HG03571 (cell line): ENCODE measurements at regions not wholly inside any gene's neighbourhood (a gene's known extent, or its start where the extent isn't known, plus 50 kb on each side); places are given as distances from the start of the nearest gene placed in this dataset.
"Not testable (repeated sequence)": the region's sequence is repeated elsewhere in the genome, so short reads cannot be mapped to it uniquely, and the experiment has no call there.

Experiments used
- ATAC-seq: cut with Tn5 transposase; IDR thresholded peaks from one replicate; pipeline ENCODE4 v1.9.1; 2021; ENCODE audit not compliant: unreplicated experiment

DNA sequence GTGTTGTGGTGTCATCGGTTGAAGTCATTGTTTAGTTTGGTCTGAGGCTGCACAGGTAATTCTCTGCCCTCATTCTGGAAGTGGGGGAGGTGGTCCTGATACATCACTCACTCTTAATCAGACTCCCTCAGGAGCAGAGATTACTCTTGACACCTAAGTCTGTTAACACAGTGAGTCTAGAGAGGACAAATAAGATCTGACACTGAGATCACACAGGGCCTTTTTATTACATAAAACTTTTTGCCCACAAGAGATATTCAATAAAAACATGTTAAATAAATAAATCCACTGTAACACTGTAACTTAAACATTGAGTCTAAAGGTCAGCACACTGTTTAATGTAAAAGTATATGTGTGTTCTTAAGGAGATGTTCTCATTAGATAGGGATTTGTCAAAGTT is 57.1 kb upstream of the MBNL1 start:
- no peak for ATAC-seq

DNA sequence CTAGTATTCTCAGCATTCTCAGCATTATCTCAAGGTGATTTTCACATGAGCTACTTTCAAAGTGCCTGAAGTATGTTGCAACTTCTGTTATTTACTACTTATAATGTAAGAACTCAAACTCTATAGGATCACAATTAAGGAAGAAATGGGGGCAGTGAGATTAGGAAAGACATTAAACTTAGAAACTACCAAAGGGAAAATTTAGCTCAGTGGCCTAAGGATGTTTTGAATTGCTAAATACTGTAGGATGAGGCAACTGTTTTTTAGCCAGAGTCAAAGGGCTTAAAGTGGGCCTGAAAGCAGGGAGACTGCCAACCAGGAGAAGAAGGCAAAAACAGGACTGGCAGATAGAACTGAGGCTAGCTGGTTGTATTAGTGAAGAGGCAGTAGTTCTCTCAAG is 55.5 kb upstream of the MBNL1 start:
- ATAC-seq = no peak

DNA sequence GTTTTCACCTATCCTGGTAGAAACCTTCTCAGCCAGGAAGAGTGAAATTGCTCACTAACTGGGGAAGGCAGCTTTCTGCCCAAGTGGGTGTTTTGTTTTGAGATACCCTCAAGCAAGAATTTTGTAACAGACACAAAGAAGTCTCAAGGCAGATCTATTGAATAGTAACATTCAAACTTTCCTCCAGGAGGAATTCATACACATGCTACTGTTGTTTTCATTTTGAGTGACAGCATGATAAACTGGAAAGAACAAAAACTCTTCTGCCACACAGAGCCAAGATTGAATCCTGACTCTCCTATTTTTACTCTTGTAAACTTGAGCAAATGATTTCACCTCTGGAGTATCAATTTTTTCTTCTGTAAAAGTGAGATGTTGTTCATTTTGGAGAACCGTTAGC is 54.8 kb upstream of the MBNL1 start:
- ATAC-seq = no peak

DNA sequence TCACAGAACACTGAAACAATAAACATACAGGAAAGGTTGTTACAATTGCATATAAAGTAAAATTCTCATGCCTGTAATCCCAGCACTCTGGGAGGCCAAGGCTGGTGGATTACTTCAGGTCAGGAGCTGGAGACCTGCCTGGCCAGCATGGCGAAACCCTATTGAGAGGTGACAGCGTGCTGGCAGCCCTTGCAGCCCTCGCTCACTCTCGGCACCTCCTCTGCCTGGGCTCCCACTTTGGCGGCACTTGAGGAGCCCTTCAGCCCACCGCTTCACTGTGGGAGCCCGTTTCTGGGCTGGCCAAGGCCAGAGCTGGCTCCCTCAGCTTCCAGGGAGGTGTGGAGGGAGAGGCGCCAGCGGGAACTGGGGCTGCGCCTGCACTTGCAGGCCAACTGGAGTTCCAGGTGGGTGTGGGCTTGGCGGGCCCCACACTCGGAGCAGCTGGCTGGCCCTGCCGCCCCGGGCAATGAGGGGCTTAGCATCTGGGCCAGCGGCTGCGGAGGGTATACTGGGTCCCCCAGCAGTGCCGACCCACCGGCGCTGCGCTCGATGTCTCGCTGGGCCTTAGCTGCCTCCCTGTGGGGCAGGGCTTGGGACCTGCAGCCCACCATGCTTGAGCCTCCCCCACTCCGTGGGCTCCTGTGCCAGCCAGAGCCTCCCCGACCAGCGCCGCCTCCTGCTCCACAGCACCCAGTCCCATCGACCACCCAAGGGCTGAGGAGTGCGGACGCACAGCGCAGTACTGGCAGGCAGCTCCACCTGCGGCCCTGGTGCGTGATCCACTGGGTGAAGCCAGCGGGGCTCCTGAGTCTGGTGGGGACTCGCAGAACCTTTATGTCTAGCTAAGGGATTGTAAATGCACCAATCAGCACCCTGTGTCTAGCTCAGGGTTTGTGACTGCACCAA is 51.5 kb upstream of the MBNL1 start:
- not testable (repeated sequence) for ATAC-seq

DNA sequence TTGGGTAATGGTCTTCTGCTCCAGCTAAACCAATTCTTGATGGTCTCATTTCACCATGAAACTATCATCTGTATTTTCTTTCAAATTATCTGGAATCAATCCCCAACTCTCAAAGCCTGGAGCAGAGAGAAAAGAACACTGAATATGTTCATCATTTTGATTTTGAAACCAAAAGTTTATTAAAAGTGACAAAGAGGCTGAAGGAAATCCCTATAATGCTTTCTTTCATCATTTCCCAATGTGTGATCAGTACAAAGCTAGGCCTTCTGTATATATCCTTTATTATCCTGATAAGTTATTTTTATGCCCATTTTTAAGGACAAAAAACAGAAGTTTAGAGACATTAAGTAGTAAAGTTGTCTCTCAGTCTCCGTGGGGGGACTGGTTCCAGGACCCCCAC is 50.1 kb upstream of the MBNL1 start:
- no peak for ATAC-seq
